ENCODE measurements at regions not wholly inside any gene's neighbourhood (a gene's known extent, or its start where the extent isn't known, plus 50 kb on each side); places are given as distances from the start of the nearest gene placed in this dataset.
"Not testable (repeated sequence)": the region's sequence is repeated elsewhere in the genome, so short reads cannot be mapped to it uniquely, and the experiment has no call there.

- ATAC-seq (ENCODE audit: low FRiP score), result no peak
- no peak for TF ChIP-seq CTCF (IDR thresholded peaks at IDR 0.05)
- no peak for DNase-seq (ENCODE audit: low spot score)
Observed at GRCh38 chr7:32694182-32694581, 197.4 kb downstream of the KBTBD2 start.

- DNase-seq (ENCODE audit: low spot score), result not testable (repeated sequence)
- ATAC-seq (ENCODE audit: low FRiP score), result peak; percentile 48
Observed at GRCh38 chr7:32691965-32692815, 196.9 kb downstream of the AVL9 start.

- DNase-seq (ENCODE audit: low spot score); ATAC-seq (ENCODE audit: low FRiP score): not testable (repeated sequence)
Observed at GRCh38 chr7:32688092-32688491, 192.8 kb downstream of the AVL9 start.

GRCh38 chr7:32681174-32681518 lies 185.9 kb downstream of the AVL9 start:
- no peak for ATAC-seq (ENCODE audit: low FRiP score)
- no peak for DNase-seq (ENCODE audit: low spot score)
- no peak for TF ChIP-seq CTCF (IDR thresholded peaks at IDR 0.05)

GRCh38 chr7:32680259-32681173 lies 185.2 kb downstream of the AVL9 start:
- no peak for ATAC-seq (ENCODE audit: low FRiP score)
- no peak for DNase-seq (ENCODE audit: low spot score)

GRCh38 chr7:32679192-32679591 lies 183.9 kb downstream of the AVL9 start:
- ATAC-seq (ENCODE audit: low FRiP score), result no peak
- TF ChIP-seq CTCF (IDR thresholded peaks at IDR 0.05), result no peak
- DNase-seq (ENCODE audit: low spot score), result no peak

More at GRCh38 chr7:32680259-32681173, 185.2 kb downstream of the AVL9 start:
- no peak for TF ChIP-seq CTCF (IDR thresholded peaks at IDR 0.05)

- ATAC-seq (ENCODE audit: low FRiP score) (no peak), DNase-seq (ENCODE audit: low spot score) (no peak)
- no peak for TF ChIP-seq CTCF (IDR thresholded peaks at IDR 0.05)
Observed at GRCh38 chr7:32677593-32677992, 182.3 kb downstream of the AVL9 start.
